ENCODE measurements at regions not wholly inside any gene's neighbourhood (a gene's known extent, or its start where the extent isn't known, plus 50 kb on each side); places are given as distances from the start of the nearest gene placed in this dataset.

DNA sequence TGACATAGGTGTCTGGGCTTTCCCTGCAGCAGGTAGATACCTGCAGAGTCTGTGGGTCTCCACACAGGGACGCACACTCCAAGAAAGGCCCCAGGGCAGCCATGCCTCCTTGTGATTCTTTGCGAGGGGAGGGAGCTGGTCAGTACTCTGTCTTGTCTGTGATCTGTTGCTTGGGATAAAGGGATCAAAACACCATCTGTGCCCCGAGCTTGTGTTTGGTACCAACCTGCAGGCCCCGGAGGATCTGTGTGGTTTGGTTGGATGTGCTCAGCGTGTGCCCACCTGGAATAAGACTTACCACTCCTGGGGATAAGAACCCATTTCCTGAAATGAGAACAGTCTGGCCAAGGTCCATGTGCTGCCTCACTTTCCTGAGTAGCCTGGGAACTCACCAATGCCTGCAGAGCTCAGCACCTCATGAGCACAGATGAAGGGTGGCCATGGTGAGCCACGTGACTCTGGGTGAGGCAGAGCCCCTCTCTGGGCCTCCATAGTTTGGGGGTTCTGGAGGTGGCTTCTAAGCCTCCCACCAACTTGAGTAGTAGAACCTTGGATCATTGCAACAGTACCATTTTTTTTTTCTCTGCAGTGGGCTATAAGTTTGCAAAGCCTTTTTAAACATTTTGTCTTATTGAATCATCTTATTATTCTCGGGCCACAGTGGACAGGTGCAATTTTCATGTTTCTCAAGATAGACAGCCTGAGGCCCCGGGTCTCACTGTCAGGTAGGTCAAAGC, 134.8 kb downstream of the DDX1 start:
- no peak for TF ChIP-seq POLR2AphosphoS5 (IDR thresholded peaks at IDR 0.05)
- TF ChIP-seq EP300 (IDR thresholded peaks at IDR 0.05), result no peak
- TF ChIP-seq, protein P1, sequence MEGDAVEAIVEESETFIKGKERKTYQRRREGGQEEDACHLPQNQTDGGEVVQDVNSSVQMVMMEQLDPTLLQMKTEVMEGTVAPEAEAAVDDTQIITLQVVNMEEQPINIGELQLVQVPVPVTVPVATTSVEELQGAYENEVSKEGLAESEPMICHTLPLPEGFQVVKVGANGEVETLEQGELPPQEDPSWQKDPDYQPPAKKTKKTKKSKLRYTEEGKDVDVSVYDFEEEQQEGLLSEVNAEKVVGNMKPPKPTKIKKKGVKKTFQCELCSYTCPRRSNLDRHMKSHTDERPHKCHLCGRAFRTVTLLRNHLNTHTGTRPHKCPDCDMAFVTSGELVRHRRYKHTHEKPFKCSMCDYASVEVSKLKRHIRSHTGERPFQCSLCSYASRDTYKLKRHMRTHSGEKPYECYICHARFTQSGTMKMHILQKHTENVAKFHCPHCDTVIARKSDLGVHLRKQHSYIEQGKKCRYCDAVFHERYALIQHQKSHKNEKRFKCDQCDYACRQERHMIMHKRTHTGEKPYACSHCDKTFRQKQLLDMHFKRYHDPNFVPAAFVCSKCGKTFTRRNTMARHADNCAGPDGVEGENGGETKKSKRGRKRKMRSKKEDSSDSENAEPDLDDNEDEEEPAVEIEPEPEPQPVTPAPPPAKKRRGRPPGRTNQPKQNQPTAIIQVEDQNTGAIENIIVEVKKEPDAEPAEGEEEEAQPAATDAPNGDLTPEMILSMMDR (IDR thresholded peaks at IDR 0.05), result no peak
- no peak for TF ChIP-seq POLR2A (IDR thresholded peaks at IDR 0.05)
- 91 to 95% methylated on average over 5 to 8 of the region's 8 CpGs for WGBS, 2 donors

DNA sequence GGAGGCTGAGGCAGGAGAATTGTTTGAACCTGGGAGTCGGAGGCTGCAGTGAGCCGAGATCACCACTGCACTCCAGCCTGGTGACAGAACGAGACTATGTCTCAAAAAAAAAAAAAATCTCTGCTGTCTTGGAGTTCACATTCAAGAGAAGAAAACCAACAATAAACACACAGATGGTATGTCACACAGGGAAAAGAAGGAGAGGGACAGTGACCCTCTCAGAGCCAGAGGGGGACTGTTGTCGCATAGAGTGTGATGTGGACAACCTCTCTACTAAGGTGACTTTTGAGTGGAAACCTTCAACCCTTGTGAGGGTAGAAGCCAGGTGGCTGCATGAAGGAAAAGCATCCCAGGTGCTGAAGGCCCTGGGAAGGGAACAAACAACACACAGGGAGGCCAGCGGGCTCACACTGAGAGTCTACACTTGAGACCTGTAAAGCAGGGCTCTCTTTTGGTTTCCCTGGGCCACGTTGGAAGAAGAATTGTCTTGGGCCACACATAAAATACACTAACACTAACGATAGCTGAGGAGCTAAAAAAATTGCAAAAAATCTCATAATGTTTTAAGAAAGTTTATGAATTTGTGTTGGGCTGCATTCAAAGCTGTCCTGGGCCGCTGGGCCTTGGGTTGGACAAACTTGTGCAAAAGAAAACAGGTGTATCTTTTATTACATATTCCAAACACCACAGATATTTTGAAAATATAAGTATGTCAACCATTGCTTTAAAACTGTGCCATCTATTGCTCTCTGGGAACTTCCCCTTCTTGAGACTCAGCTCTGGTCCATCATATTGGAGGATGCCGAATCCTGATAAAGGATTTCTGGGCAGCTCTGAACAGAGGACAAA, 136.0 kb downstream of the DDX1 start:
- peaks cover 13 to 15% (median 13%) of the 10 kb centered on the region in 4 donors for H3K4me1 ChIP-seq
- no peaks in the 10 kb centered on the region for H3K9me3 ChIP-seq
- no peak overlapping the region for H3K27ac ChIP-seq
- no peak overlapping the region for H3K4me3 ChIP-seq
- DNase-seq (no peak), ATAC-seq (ENCODE audit: low FRiP score in 2 of 2) (no peak)
- 72 to 86% methylated on average over 9 of the region's 9 CpGs for WGBS, 2 donors
- H3K36me3 ChIP-seq, result no peaks in the 10 kb centered on the region
- H3K27me3 ChIP-seq, result no peaks in the 10 kb centered on the region
- TF ChIP-seq, protein P1 (IDR thresholded peaks at IDR 0.05), result no peak
- TF ChIP-seq POLR2A (IDR thresholded peaks at IDR 0.05) (no peak), EP300 (IDR thresholded peaks at IDR 0.05) (no peak), POLR2AphosphoS5 (IDR thresholded peaks at IDR 0.05) (no peak)

More for the DNA sequence above, 134.8 kb downstream of the DDX1 start:
- no peaks in the 10 kb centered on the region for H3K9me3 ChIP-seq
- no peak for ATAC-seq (ENCODE audit: low FRiP score in 2 of 2)
- DNase-seq, result no peak
- no peak overlapping the region for H3K27ac ChIP-seq
- no peaks in the 10 kb centered on the region for H3K36me3 ChIP-seq
- H3K4me1 ChIP-seq, result peaks cover 12 to 14% (median 13%) of the 10 kb centered on the region in 4 donors
- no peak overlapping the region for H3K4me3 ChIP-seq
- H3K27me3 ChIP-seq, result no peaks in the 10 kb centered on the region

DNA sequence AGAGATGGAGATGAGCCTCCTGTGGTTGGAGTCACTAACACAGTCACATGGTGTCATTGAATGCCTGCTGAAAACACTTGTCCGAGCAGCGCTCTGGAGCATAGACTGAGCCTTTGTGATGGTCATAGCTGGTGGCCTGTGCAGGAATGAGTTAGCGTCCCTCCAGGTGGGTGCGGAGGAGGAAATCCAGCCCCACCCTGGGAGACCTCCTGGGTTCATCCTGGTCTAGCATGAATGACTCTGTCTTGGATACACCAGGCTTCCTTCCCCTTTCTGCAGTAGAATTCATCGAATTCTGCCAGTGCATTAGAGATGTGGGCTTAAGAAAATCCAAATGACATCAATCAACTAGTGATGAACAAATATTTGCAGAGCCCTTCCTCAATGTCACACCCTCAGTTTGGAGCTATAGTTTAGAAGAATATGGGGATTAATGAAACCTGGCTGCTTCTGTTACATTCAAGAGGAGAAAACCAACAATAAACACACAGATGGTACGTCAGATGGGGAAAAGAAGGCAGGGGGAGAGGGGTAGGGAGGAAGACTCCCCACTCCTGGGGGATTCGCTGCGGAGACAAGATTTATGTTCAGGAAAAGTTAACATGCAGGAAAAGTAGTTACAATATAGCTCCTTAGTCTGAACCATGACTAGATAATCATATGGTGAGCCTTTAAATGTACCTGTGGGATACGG, 136.7 kb downstream of the DDX1 start:
- H3K4me1 ChIP-seq, result peaks cover 13 to 20% (median 19%) of the 10 kb centered on the region in 4 donors
- no peaks in the 10 kb centered on the region for H3K36me3 ChIP-seq
- 85 to 86% methylated on average over 9 of the region's 9 CpGs for WGBS, 2 donors
- TF ChIP-seq, protein P1 (IDR thresholded peaks at IDR 0.05), result no peak
- no peak for TF ChIP-seq POLR2A (IDR thresholded peaks at IDR 0.05)
- TF ChIP-seq EP300 (IDR thresholded peaks at IDR 0.05), result no peak
- no peak for TF ChIP-seq POLR2AphosphoS5 (IDR thresholded peaks at IDR 0.05)
- no peak for DNase-seq
- no peak overlapping the region for H3K4me3 ChIP-seq
- H3K9me3 ChIP-seq, result no peaks in the 10 kb centered on the region
- H3K27me3 ChIP-seq, result no peaks in the 10 kb centered on the region
- ATAC-seq (ENCODE audit: low FRiP score in 2 of 2), result no peak
- no peak overlapping the region for H3K27ac ChIP-seq

DNA sequence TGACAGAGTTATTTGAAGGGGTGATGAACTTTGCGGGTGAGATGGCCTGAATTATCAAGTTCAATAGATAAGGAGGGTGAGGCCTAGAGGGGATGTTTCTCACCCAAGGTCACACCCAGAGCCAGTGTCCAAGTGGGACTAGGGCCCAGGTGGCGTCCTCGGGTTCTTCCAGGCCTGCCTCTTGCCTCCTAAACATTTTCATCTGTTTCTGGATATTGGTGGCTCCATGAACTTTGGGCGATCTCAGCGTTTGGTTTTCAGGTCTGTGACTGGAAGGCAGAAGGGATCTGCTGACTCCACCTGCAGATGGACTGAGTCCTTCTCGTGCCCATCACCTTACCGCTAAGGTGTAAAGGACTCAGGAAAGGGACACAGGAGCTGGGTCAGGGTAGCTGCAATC, 137.3 kb downstream of the DDX1 start:
- Histone ChIP-seq H3K27ac (no peak overlapping the region), H3K4me1 (peaks cover 13 to 25% (median 24%) of the 10 kb centered on the region in 4 donors), H3K36me3 (no peaks in the 10 kb centered on the region), H3K9me3 (no peaks in the 10 kb centered on the region), H3K4me3 (no peak overlapping the region), H3K27me3 (no peaks in the 10 kb centered on the region)
- 96 to 97% methylated on average over 7 of the region's 7 CpGs for WGBS, 2 donors
- ATAC-seq (ENCODE audit: low FRiP score in 2 of 2) (no peak), DNase-seq (no peak)
- TF ChIP-seq, protein P1 (IDR thresholded peaks at IDR 0.05), result no peak
- no peak for TF ChIP-seq POLR2A (IDR thresholded peaks at IDR 0.05)
- no peak for TF ChIP-seq POLR2AphosphoS5 (IDR thresholded peaks at IDR 0.05)
- no peak for TF ChIP-seq EP300 (IDR thresholded peaks at IDR 0.05)
